Dermis blood vessel endothelial cell (primary cell): ENCODE measurements at regions not wholly inside any gene's neighbourhood (a gene's known extent, or its start where the extent isn't known, plus 50 kb on each side); places are given as distances from the start of the nearest gene placed in this dataset.

Experiments used
- DNase-seq: peaks from one replicate; pipeline ENCODE4 v3.0.0; 2010

- DNase-seq: no peak
Observed at GRCh38 chr6:167583412-167583811, 243.3 kb upstream of the AFDN start.

GRCh38 chr6:167588181-167588919 is 238.4 kb upstream of the AFDN start:
- DNase-seq: peak; percentile 67

GRCh38 chr6:167588920-167589614 is 237.6 kb upstream of the AFDN start:
- no peak for DNase-seq

GRCh38 chr6:167589615-167589940 is 237.1 kb upstream of the AFDN start:
- no peak for DNase-seq

GRCh38 chr6:167590193-167590592 is 236.5 kb upstream of the AFDN start:
- DNase-seq: no peak
